Kidney epithelial cell (primary cell): ENCODE measurements at regions not wholly inside any gene's neighbourhood (a gene's known extent, or its start where the extent isn't known, plus 50 kb on each side); places are given as distances from the start of the nearest gene placed in this dataset.

Source experiments
- DNase-seq: peaks from one replicate; pipeline ENCODE4 v3.0.0-alpha.2; 2010; ENCODE audit warnings: low read depth
- H3K27me3 ChIP-seq: 2 replicates; pipeline ENCODE4 v1.6.0; 2011; ENCODE audit warnings: low read length; ENCODE audit not compliant: control insufficient read depth, insufficient read depth
- H3K36me3 ChIP-seq: 2 replicates; pipeline ENCODE4 v1.5.1; 2011; ENCODE audit warnings: low read length; ENCODE audit not compliant: control insufficient read depth, insufficient read depth
- H3K4me3 ChIP-seq: 2 replicates; pipeline ENCODE4 v1.5.1; 2011; ENCODE audit warnings: low read depth, mild to moderate bottlenecking, control low read depth, low read length
- CTCF ChIP-seq: IDR thresholded peaks from 2 replicates; pipeline ENCODE4 v1.5.1; 2011; ENCODE audit warnings: mild to moderate bottlenecking, moderate library complexity, low read length, control low read depth, inconsistent platforms; ENCODE audit not compliant: insufficient read depth, poor library complexity, severe bottlenecking

GRCh38 chr9:119078015-119078414 lies 291.2 kb downstream of the BRINP1 start:
- Histone ChIP-seq H3K4me3 (no peak overlapping the region), H3K27me3 (no peaks in the 10 kb centered on the region), H3K36me3 (no peaks in the 10 kb centered on the region)
- no peak for TF ChIP-seq CTCF
- no peak for DNase-seq

GRCh38 chr9:119083673-119084072 lies 285.6 kb downstream of the BRINP1 start:
- no peak overlapping the region for H3K4me3 ChIP-seq
- TF ChIP-seq CTCF, result no peak
- H3K27me3 ChIP-seq, result no peaks in the 10 kb centered on the region
- DNase-seq, result no peak
- no peaks in the 10 kb centered on the region for H3K36me3 ChIP-seq

GRCh38 chr9:119086590-119086989 lies 282.6 kb downstream of the BRINP1 start:
- no peak for DNase-seq
- no peaks in the 10 kb centered on the region for H3K27me3 ChIP-seq
- no peak for TF ChIP-seq CTCF
- H3K36me3 ChIP-seq, result no peaks in the 10 kb centered on the region
- no peak overlapping the region for H3K4me3 ChIP-seq

GRCh38 chr9:119088002-119088547 lies 281.2 kb downstream of the BRINP1 start:
- no peaks in the 10 kb centered on the region for H3K27me3 ChIP-seq
- H3K4me3 ChIP-seq, result no peak overlapping the region
- no peak for TF ChIP-seq CTCF
- DNase-seq, result no peak
- H3K36me3 ChIP-seq, result no peaks in the 10 kb centered on the region

GRCh38 chr9:119091074-119091473 lies 278.2 kb downstream of the BRINP1 start:
- no peak for TF ChIP-seq CTCF
- Histone ChIP-seq H3K27me3 (no peaks in the 10 kb centered on the region), H3K4me3 (no peak overlapping the region), H3K36me3 (no peaks in the 10 kb centered on the region)
- DNase-seq, result no peak

- Histone ChIP-seq H3K27me3 (no peaks in the 10 kb centered on the region), H3K36me3 (no peaks in the 10 kb centered on the region), H3K4me3 (no peak overlapping the region)
- no peak for TF ChIP-seq CTCF
- DNase-seq, result no peak
Observed at GRCh38 chr9:119092125-119092524, 277.1 kb downstream of the BRINP1 start.
